Hematopoietic multipotent progenitor cell treated with erythropoietin and hydrocortisone succinate and interleukin-3 and kit ligand, for 6 days (in vitro differentiated cells): ENCODE measurements at regions not wholly inside any gene's neighbourhood (a gene's known extent, or its start where the extent isn't known, plus 50 kb on each side); places are given as distances from the start of the nearest gene placed in this dataset.
"Not testable (repeated sequence)": the region's sequence is repeated elsewhere in the genome, so short reads cannot be mapped to it uniquely, and the experiment has no call there.

ENCODE experiments used
- DNase-seq: peaks from one replicate; pipeline ENCODE4 v3.0.0-alpha.2; 2015

DNA sequence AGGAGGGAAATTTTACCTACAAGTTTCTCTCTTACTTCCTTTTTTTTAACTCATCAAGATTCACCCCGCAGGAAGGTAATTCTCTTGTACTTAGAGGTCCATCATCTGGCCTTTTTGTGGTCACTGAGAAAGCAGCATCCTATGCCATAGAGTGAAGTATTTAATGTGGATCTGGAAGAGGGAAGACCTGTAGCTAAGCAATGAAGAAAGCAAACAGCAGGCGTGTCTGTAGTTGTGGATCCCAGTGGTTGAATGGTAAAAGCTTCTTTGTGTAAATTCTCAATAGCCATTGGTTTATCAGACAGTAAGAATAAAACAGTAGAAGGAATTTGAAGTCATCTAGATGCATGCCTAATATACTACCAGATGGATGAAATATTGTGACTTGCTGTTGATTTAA is 196.4 kb downstream of the ANKRD7 start:
- no peak for DNase-seq

DNA sequence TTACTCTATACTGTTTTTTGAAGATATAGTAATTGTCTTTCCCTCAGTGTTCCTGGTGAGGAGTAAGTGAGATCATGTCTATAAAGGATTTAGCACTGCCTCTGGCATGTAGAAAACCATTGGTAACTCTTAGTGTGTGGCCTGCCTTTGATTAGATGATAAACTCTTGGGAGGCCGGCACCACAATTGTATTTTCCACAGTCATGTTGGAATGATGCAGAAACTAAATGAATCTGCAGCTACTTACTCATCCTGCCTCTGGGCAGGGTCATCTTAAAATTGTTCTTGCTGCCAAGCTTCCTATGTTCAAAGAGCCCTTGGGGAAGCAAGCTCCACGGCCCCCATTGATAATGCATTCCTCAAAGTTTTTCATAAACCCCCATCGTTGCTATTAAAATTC is 204.6 kb downstream of the ANKRD7 start:
- no peak for DNase-seq

DNA sequence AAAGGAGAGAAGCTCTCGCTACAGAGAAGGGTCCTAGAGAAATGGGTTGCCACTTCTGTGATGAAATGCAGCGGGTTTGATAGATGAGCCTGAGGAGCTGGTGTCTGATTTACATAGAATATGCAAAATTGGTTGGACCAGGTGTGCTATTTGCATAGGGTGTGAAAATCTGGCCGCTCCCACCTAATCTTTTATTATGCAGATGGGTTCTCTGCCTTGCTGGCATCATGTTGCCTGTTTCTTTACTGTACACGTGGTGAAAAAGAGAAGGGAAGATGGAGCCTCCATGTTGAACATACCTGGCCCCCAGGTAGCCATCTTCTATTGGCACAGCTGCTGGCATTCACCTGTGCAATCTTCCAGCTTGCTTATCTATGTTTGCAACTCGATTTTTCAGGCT is 212.2 kb downstream of the ANKRD7 start:
- DNase-seq, result no peak

DNA sequence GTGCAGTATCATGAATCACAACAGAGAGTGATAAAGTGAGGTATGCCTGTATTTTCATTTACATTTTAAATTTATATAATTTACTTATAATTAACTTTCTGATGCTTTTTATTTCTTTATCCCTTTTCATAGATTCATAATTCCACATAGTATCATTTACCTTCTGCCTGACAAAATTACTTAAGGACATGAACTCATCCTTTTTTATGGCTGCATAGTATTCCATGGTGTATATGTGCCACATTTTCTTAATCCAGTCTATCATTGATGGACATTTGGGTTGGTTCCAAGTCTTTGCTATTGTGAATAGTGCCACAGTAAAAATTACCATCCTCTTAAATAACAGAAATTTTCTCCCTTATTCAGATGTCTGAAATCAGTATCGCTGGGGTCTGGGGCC is 224.5 kb downstream of the ANKRD7 start:
- DNase-seq, result not testable (repeated sequence)

DNA sequence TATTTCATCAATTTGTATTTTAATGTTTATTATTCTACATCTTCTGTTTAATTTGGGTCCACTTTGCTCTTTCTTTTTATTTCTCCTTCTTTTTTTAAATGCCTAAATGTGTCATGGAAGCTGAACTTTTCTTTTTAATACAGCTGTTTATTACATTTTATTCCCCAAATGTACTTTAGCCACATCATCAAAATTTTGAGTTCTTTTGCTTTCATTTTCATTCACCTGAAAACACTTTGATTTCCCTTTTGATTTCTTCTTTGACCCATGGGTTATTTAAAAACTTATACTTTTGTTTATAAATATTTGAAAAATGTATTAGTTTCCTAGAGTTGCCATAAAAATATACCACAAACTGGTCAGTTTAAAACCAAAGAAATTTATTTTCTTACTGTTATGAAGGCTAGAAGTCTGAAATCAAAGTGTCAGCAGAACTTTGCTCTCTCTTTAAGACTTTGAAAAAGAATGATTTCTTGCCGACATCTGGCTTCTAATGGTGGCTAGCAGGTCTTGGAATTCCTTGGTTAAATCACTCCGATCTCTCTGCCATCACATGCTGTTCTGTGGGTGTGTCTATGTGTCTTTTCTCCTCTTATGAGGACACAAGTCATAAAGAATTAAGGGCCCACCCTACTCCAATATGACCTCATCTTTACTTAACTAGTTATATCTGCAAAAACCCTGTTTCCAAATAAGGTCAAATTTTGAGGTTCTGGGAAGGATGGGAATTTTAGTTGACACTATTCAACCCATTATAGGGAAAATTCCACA is 225.5 kb downstream of the ANKRD7 start:
- DNase-seq, result no peak

DNA sequence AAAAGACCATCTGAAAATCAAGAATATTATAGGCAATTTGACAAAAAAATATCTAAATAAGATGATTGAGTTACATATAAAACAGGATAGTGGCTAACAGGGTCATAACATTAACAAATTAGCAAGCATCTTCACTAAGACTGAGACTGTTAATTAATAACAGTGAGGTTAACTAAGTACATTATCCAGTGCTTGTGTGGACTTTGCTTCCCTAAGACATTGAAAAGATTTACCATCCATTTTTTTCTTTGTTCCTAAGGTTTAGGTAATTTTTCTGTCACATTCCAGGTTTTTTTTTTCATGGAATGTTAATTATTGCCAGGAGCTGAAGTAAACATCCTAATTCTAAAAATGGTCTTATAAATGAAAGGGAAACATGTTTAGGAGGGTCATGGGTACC is 227.6 kb downstream of the ANKRD7 start:
- no peak for DNase-seq

DNA sequence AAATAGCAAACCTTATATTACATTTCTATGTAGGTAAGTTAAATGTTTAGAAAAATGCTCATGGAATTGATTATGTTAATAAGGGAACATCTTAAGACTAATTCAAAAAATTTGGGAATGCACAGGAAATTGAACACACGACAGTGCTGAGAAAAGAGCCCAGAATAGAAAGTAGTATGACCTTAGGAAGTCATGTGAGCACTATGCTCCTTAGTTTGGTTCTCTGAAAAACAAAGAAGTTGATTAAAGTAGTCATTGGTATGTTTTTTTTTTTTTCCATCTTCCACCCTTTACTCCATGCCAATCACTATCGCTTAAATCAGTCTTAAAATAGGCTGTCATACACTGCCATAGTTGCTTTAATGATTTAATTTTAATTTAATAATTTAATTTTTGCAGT is 242.9 kb downstream of the ANKRD7 start:
- no peak for DNase-seq

DNA sequence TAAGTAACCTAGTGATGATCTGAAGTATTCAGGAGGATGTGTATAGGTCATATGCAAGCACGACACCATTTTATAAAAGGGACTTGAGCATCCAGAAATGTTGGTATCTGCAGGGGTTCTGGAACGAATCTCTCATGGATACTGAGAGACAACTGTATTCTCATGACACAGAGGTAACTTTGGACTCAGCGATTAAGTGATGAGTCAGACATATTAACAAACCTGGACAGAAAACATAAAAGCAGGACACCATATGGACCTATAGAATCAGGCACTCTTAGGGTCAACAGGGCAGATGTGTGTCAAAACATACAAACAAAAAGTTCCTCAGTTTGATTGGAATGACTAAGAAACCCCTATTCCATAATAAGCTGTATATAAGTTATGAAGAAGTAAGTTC is 248.1 kb downstream of the ANKRD7 start:
- no peak for DNase-seq

DNA sequence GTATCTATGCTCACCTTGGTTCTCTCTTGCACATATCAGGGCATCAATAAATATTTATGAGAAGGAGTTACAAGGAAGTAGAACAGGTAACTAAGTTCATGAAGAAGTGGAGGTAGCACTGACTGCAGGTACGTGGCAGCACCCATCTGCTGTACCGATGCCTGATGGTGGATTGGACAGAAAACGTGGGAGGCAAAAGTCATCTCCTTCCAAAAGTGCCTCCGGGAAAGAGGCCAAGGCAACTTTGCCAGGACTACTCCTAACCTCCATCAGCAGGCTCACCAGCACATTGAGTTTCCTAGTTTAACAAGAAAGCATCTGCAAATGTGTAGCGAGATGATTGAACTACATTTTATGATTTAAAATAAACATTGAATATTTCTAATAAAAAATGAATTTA is 248.8 kb downstream of the ANKRD7 start:
- no peak for DNase-seq

DNA sequence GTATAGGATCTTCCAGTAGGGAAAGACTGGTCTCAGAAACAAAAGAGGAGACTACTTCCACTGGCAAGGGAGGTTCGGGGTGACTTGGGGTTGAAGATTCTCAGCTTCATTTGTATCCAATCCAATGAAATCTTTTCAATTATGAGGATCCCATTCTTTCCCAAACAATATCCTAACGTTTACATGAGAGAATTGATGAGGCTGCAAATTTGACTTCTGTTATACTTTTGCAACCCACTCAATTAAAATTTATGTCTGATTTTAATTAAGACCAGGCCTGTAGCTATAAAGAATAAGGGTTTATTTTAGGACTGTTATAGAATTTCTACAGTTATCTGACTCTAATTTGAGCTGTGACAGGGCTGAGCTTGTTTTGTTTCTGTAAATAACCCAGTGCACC is 251.5 kb downstream of the ANKRD7 start:
- DNase-seq, result no peak

DNA sequence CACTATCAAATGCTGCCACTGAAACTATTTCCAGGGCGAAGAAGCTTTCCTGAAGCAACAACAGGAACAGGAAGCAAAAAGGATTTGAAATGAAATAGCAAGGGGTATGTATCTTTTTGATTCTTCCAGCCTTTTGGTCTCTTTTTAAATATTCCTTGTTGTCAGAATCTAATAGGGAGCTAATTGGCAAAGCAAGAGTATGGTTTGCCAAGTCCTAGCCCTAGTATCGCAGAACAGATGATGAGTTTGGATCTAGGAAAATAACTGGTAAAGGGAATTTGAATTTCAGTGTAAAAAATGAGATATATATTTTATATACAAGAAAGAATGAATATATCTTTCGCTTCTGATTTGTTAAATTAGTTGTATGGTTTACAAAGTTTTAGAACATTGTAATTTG is 252.5 kb downstream of the ANKRD7 start:
- no peak for DNase-seq

DNA sequence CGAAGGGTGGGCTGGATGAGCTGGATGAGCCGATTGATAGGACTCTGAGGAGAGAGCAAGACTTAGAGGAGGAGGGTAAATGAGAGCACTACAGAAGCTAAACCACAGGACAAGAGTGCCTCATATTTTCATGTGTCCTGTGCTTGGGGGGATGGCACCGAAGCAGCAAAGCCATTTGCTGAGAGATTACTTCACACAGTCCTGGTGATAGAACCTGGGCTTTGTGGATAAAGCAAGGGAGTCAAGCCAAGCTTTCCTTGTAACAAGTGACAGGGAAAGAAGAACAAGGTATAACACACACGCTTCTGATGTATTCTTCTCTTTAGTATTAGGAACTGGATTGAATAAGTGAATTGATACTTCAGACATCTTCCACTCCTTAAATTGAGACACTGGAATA is 253.7 kb downstream of the ANKRD7 start:
- no peak for DNase-seq

DNA sequence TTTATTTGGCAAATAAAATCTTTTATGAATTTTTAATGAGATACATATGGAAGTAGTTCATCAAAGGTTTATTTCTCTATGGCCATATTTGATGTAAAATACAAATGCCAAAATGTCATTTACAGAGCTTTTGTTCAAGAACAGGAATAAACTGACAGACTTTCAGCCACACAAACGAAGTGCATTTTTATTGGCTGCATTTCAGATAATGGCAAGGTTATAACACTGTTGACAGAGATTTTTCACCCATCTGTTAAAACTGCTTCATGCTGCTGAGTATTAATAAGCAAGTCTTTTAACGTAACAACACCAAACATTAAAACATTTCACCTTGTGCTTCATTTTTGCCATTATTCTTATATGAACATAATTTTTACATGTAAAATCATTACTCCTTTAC is 254.4 kb downstream of the ANKRD7 start:
- DNase-seq, result no peak

DNA sequence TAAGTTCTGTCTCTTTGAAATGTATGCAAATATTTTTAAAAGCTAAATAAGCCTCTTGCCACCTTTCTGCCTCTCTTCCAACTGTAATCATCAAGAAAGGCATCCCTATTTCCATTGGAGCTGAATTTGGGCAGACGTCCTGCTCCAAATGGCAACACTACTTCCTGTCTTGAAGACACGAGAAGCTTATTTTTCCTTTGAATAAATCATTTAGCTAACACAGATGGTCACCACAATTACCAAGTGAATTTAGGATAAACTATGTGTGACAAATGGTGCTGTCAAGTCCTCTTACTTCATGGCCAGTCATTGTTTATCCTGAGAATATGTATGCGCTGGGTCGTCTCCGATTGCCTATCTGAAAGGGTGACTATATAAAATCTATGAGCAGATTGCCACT is 268.0 kb downstream of the ANKRD7 start:
- DNase-seq, result no peak

DNA sequence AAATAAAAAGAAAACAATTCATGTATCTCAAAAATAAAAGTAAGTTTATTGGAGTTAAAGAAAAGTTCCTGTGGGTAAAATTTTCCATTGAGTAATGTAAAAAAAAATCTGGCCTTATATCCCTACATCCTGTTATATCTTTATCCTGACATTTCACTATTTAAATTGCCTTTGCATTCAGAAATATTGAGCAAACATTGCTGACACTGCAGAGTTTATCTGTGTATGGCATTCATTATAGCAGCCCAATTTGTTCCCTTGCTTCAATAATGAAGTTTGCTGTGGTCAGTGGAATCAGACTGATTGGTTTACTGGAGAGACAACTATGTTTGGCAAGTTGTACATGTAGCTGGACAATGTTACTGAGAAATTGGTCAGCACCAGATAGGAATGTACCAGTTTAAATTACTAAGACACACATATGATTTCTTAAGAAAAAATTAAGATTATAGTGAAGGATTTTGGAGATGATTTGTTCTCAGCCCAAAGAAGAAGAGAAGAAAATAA is 271.7 kb downstream of the ANKRD7 start:
- DNase-seq, result no peak

DNA sequence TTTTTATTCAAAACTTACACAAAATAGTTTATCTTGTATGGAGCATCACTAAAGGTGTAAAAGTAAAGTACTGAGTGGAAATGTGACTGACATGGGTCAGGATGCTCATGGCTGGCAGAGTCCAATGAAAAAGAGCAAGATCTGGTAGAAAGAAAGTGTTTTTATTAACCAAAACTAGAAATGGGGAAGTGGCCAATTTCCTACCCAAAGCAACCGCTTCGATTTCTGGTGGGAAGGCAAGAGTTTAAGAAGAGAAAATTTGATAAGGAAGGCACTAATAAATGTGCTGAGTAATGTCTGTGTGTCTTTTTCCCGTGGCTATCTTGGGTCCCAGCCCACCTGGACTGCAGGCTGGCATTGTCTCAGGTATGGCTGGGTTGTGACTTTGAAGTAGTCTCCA is 277.7 kb downstream of the ANKRD7 start:
- DNase-seq, result peak; percentile 1

DNA sequence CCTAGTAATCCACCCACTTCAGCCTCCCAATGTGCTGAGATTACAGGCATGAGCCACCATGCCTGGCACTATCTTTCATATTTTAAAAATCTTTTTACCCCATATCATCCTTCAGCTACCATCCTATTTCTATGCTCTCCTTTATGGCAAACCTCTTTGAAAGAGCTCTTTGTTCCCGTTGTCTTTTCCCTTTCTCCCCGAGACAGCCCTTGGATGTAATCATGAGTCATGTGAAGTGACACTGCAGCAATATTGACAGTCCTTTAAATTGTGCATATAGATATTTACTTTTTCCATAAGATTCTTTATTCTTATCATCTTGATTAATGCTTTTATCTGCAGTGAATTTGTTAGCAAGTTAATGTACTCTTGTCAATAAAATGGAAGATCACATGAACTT is 286.6 kb downstream of the ANKRD7 start:
- no peak for DNase-seq

DNA sequence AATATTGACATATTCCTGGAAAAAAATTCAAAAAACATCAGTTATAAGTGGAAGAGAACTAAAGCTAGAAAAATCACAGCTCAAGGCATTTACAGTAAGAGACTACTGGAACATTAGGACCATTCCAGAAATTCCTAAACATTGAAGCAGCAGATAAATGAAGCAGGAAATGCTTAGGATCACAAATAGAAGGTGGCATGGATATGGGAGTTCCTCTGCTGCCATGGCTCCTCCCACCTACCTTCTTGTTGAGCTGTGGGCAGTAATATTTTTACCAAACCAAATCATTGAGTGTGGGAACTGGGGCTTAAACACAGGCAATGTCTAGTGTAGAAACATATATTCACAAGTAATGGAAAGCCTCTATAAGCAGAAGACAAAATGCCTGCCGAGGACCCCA is 292.8 kb downstream of the ANKRD7 start:
- no peak for DNase-seq

DNA sequence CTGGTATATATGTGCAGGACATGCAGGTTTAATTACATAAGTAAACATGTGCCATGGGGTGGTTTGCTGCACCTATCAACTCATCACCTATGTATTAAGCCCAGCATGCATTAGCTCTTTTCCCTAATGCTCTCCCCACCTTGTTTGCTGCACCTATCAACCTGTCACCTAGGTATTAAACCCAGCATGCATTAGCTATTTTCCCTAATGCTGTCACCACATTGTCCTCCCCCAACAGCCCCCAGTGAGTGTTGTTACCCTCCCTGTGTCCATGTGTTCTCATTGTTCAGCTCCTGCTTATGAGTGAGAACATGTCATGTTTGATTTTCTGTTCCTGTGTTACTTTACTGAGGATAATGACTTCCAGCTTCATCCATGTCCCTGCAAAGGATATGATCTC is 300.5 kb downstream of the ANKRD7 start:
- no peak for DNase-seq

DNA sequence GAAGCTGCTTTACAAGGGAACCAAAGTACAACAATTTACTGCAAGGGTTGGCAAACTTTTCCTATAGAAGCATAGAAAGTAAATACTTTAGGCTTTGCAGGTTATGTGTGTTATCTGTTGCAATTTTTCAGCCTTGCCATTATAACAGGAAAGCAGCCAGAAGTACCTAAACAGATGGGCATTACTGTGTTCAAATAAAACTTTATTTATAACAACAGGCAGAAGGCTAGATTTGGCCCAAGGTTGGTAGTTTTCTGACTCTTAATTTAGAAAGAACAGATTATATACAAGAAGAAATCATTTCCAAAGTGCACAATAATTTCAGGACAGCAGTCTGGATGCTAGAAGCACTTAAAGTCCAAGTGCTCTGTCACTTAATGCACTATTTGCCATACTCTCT is 307.1 kb downstream of the ANKRD7 start:
- DNase-seq, result no peak

DNA sequence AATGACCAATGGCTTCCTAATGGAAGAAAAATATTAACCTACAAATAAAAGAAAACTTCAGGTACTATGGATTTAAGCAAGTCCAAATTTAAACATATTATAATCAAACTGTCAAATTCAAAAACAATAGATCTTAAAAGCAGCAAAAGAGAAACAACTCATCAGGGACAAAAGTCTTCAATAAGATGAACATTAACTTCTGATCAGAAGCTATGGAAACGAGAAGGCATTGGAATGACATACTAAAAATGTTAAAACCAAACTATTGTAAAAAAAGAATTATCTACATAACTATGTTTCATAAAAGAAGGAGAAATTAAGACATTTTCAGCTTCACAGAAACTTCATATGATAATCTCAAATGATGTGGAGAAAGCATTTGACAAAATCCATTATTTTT is 334.7 kb downstream of the ANKRD7 start:
- no peak for DNase-seq

DNA sequence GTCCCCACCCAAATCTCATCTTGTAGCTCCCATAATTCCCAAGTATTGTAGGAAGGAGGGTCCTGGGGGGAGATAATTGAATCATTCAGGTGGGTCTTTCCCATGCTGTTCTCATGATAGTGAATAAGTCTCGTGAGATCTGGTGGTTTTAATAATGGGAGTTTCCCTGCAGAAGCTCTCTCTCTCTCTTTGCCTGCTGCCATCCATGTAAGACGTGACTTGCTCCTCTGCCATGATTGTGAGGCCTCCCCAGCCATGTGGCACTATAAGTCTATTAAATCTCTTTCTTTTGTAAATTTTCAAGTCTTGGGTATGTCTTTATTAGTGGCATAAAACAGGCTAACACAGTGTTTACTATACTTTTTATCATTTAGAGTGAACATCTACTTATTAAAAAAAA is 338.8 kb downstream of the ANKRD7 start:
- no peak for DNase-seq

DNA sequence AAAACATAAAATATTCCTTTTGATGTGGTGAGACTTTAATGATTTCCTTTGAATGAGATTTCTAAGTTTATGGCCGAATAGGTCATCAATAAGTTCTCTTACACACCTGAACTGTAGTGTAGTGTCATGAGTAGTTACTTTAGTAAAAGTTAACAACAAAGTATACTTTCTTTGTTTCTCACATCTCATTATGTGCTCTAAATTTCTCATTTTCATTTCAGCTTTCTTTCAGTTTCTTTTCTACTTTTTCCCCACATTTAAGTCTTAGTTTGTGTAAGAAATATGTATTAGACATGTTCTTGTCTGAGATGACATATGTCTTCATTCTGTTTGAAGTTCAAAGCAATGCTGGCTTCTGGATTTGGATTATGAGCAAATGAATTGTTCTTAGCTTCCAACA is 348.1 kb downstream of the ANKRD7 start:
- DNase-seq, result no peak

DNA sequence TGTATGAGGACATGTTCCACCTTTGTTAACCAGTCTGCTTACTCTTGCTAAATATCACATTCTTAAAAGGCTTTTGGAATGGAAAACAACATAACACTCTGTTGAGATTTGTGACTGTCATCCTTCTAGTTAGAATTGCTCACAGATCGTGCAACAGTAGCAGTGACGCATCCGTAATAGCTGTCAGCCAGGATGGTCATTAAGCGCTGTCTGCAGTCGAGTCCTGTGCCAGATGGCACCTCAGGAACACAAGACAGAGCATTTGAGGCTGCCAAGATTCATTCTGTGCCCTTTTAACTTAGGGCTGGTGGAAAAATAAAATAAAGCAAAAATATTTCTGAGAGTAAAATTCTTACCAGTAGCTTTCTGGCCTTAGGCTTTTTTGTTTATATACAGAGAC is 348.6 kb downstream of the ANKRD7 start:
- DNase-seq, result no peak

DNA sequence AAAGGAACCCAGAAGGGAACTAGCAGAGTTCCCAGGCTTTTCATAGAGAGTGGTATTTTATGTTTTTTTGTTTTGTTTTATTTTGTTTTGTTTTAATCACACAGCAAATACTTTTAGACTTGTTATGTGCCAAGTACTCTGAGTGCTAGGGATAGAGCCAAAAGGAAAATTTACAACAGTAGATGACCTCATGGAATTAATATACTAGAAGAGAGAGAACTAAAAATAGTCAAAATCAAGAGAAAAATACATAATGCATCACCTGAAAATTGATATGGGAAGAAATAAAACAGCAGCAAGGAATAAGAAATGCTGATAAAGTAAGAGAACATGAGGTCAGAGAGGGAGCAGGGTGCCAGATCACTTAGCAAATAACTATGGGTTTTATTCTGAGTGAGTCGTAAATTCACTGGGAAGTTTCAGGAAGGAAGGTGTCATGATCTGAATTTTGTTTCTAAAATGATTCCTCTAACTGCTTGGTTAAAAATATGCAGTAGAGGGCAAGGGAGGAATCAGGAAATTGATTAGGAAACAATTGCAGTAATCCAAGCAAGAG is 351.0 kb downstream of the ANKRD7 start:
- no peak for DNase-seq
